NCI-H82 (cell line): ENCODE measurements at regions not wholly inside any gene's neighbourhood (a gene's known extent, or its start where the extent isn't known, plus 50 kb on each side); places are given as distances from the start of the nearest gene placed in this dataset.
"Not testable (repeated sequence)": the region's sequence is repeated elsewhere in the genome, so short reads cannot be mapped to it uniquely, and the experiment has no call there.

Experiments
- DNase-seq: peaks from one replicate; lab custom pipeline; 2025; lab: John Stamatoyannopoulos, UW

- no peak for DNase-seq
Measured at GRCh38 chr16:85239239-85239638, 127.0 kb upstream of the CIBAR2 start.

- no peak for DNase-seq
Measured at GRCh38 chr16:85239871-85240270, 127.6 kb upstream of the CIBAR2 start.

- no peak for DNase-seq
Measured at GRCh38 chr16:85240982-85241924, 129.0 kb upstream of the CIBAR2 start.

GRCh38 chr16:85242140-85242539 lies 129.9 kb upstream of the CIBAR2 start:
- no peak for DNase-seq

- DNase-seq = no peak
Measured at GRCh38 chr16:85243308-85243707, 131.0 kb upstream of the CIBAR2 start.

GRCh38 chr16:85244452-85244851 lies 132.2 kb upstream of the CIBAR2 start:
- not testable (repeated sequence) for DNase-seq

- peak; percentile 84 for DNase-seq
Measured at GRCh38 chr16:85245307-85246172, 133.3 kb upstream of the CIBAR2 start.

- peak; percentile 87 for DNase-seq
Measured at GRCh38 chr16:85246473-85246872, 134.2 kb upstream of the CIBAR2 start.

GRCh38 chr16:85246973-85247372 lies 134.7 kb upstream of the CIBAR2 start:
- DNase-seq = no peak

GRCh38 chr16:85248342-85248741 lies 136.1 kb upstream of the CIBAR2 start:
- DNase-seq = peak; percentile 59

GRCh38 chr16:85248857-85249256 lies 136.6 kb upstream of the CIBAR2 start:
- DNase-seq = no peak

GRCh38 chr16:85249418-85250146 lies 137.3 kb upstream of the CIBAR2 start:
- no peak for DNase-seq

GRCh38 chr16:85250147-85250463 lies 137.8 kb upstream of the CIBAR2 start:
- DNase-seq = peak; percentile 23

- no peak for DNase-seq
Measured at GRCh38 chr16:85250609-85251223, 138.4 kb upstream of the CIBAR2 start.

- DNase-seq = no peak
Measured at GRCh38 chr16:85251225-85251760, 139.0 kb upstream of the CIBAR2 start.

- no peak for DNase-seq
Measured at GRCh38 chr16:85252014-85252413, 139.7 kb upstream of the CIBAR2 start.

- no peak for DNase-seq
Measured at GRCh38 chr16:85252461-85252860, 140.2 kb upstream of the CIBAR2 start.

GRCh38 chr16:85253084-85253941 lies 141.0 kb upstream of the CIBAR2 start:
- DNase-seq = peak; percentile 71

GRCh38 chr16:85254051-85254450 lies 141.8 kb upstream of the CIBAR2 start:
- no peak for DNase-seq

- DNase-seq = no peak
Measured at GRCh38 chr16:85254921-85255320, 142.6 kb upstream of the CIBAR2 start.

GRCh38 chr16:85255777-85256176 lies 143.5 kb upstream of the CIBAR2 start:
- DNase-seq = no peak
